ENCODE measurements at regions not wholly inside any gene's neighbourhood (a gene's known extent, or its start where the extent isn't known, plus 50 kb on each side); places are given as distances from the start of the nearest gene placed in this dataset.

DNA sequence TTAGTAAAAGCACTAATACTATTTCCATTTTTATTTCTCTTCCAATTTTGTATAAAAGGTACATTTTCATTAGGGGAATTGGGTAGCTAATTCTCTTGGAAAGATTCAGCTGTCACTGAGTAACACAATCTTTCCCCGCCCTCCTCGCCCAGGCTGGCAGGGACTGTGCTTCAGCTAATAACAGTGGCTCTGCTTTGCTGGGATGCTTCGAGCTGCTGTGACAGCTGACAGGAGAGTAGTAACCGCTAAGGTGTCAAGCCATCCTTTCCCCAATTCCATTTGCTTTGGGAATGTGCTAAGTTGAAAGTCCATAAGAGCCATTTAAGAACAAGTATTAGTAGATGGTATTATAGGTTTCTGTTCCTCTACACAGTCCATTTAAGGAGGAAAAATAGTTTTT lies 106.7 kb upstream of the NRIP1 start:
- Histone ChIP-seq H3K9me3 (ENCODE audit: low read depth, low read length) (no peaks in the 10 kb centered on the region), H3K27me3 (ENCODE audit: insufficient read depth, low read length) (no peaks in the 10 kb centered on the region), H3K4me1 (ENCODE audit: insufficient read depth, low read length) (no peaks in the 10 kb centered on the region), H3K4me3 (ENCODE audit: low read length) (no peak overlapping the region)

- Histone ChIP-seq H3K4me1 (ENCODE audit: insufficient read depth, low read length) (no peaks in the 10 kb centered on the region), H3K27me3 (ENCODE audit: insufficient read depth, low read length) (no peaks in the 10 kb centered on the region), H3K9me3 (ENCODE audit: low read depth, low read length) (no peaks in the 10 kb centered on the region), H3K4me3 (ENCODE audit: low read length) (no peak overlapping the region)
Measured at GRCh38 chr21:15172963-15173362, 108.2 kb upstream of the NRIP1 start.

- H3K27me3 ChIP-seq (ENCODE audit: insufficient read depth, low read length) = no peaks in the 10 kb centered on the region
- H3K9me3 ChIP-seq (ENCODE audit: low read depth, low read length) = no peaks in the 10 kb centered on the region
Measured at GRCh38 chr21:15174923-15175322, 110.1 kb upstream of the NRIP1 start.

GRCh38 chr21:15182731-15183130 lies 117.9 kb upstream of the NRIP1 start:
- Histone ChIP-seq H3K4me1 (ENCODE audit: insufficient read depth, low read length) (no peaks in the 10 kb centered on the region), H3K27me3 (ENCODE audit: insufficient read depth, low read length) (no peaks in the 10 kb centered on the region), H3K4me3 (ENCODE audit: low read length) (no peak overlapping the region), H3K9me3 (ENCODE audit: low read depth, low read length) (no peaks in the 10 kb centered on the region)

More at GRCh38 chr21:15174923-15175322, 110.1 kb upstream of the NRIP1 start:
- Histone ChIP-seq H3K4me3 (ENCODE audit: low read length) (no peak overlapping the region), H3K4me1 (ENCODE audit: insufficient read depth, low read length) (no peaks in the 10 kb centered on the region)

GRCh38 chr21:15183813-15184257 lies 119.0 kb upstream of the NRIP1 start:
- no peaks in the 10 kb centered on the region for H3K27me3 ChIP-seq (ENCODE audit: insufficient read depth, low read length)
- no peak overlapping the region for H3K4me3 ChIP-seq (ENCODE audit: low read length)
- H3K4me1 ChIP-seq (ENCODE audit: insufficient read depth, low read length) = no peaks in the 10 kb centered on the region
- H3K9me3 ChIP-seq (ENCODE audit: low read depth, low read length) = no peaks in the 10 kb centered on the region

DNA sequence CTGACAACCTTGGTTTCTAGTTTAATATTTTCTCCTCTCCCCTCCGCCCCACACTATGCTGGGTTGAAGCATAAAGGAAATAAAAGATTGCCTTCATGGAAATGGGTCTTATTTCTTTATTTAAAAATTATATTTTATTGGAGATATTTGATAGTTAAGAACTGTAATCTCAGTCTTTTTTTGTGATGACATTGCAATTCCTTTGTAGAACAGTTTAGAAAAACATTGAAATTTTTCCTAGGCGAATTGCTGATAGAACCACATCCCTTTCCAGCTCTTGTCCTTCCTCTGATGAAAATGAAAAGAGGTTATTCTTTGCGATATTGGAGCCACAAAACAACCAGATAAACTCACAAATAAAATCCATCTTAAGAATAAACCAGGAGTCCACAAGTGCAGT lies 125.6 kb upstream of the NRIP1 start:
- H3K4me1 ChIP-seq (ENCODE audit: insufficient read depth, low read length) = no peaks in the 10 kb centered on the region
- no peak overlapping the region for H3K4me3 ChIP-seq (ENCODE audit: low read length)
- no peaks in the 10 kb centered on the region for H3K27me3 ChIP-seq (ENCODE audit: insufficient read depth, low read length)
- H3K9me3 ChIP-seq (ENCODE audit: low read depth, low read length) = no peaks in the 10 kb centered on the region

DNA sequence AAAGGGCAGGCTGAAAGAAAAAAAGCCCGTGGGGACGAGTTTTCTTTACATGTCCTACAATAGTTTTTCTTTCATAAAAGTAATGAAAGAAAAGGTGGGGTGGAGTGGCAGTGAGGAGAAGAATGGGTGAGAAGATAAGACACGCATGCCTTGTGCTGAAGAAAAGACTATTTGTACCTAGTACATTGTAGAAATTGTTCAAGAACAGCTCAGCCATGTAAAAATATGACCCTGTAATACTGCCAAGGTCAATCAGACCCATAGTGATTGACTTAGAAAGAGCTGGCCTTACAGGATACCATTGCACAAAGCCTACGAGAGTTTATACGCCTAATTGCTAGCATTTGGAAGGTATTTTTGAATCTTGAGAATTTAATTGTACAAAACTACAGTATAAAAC lies 126.0 kb upstream of the NRIP1 start:
- H3K27me3 ChIP-seq (ENCODE audit: insufficient read depth, low read length) = no peaks in the 10 kb centered on the region
- H3K9me3 ChIP-seq (ENCODE audit: low read depth, low read length) = no peaks in the 10 kb centered on the region
- no peaks in the 10 kb centered on the region for H3K4me1 ChIP-seq (ENCODE audit: insufficient read depth, low read length)
- H3K4me3 ChIP-seq (ENCODE audit: low read length) = no peak overlapping the region

- no peak overlapping the region for H3K4me3 ChIP-seq (ENCODE audit: low read length)
Measured at GRCh38 chr21:15191342-15191741, 126.5 kb upstream of the NRIP1 start.

DNA sequence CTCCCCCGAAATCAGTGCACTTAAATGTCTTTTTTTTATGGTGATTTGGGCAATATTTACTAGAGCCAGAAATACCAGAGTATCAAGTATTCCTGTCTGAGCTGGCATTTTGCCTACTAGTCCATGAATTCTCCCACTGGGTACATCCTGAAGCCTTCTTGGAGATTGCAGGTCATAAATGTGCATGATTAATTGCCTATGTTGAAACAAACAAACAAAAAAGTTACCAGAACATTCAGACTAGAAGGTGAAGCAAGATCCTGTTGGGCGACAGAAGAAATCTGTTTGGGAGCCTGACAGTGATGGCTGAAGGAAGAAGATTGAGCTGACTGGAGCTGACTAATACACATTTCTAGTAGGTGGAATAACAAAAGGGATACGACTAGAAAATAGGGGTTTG lies 127.4 kb upstream of the NRIP1 start:
- no peak overlapping the region for H3K4me3 ChIP-seq (ENCODE audit: low read length)
- no peaks in the 10 kb centered on the region for H3K4me1 ChIP-seq (ENCODE audit: insufficient read depth, low read length)
- no peaks in the 10 kb centered on the region for H3K27me3 ChIP-seq (ENCODE audit: insufficient read depth, low read length)
- H3K9me3 ChIP-seq (ENCODE audit: low read depth, low read length) = no peaks in the 10 kb centered on the region

More at GRCh38 chr21:15191342-15191741, 126.5 kb upstream of the NRIP1 start:
- no peaks in the 10 kb centered on the region for H3K27me3 ChIP-seq (ENCODE audit: insufficient read depth, low read length)
- no peaks in the 10 kb centered on the region for H3K9me3 ChIP-seq (ENCODE audit: low read depth, low read length)
- no peaks in the 10 kb centered on the region for H3K4me1 ChIP-seq (ENCODE audit: insufficient read depth, low read length)

DNA sequence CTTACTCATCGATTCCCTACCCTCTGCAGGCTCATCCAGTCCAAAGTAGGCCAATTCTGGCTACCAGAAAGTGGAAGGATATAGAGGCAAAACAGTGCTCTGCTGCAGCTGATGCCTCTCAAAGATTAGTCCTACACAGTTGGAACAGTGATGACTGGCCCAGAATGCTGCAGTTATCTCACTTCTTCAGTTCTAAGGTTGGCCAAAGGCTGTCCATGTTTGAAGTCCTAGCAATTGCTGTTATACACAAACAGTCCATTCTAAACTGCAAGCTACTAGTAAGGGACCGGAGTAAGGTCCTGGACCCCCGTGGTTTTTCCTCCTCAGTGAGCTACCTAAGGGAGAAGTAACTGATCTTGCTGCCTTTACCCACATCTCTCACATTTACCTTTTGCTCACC lies 129.1 kb upstream of the NRIP1 start:
- Histone ChIP-seq H3K9me3 (ENCODE audit: low read depth, low read length) (no peaks in the 10 kb centered on the region), H3K27me3 (ENCODE audit: insufficient read depth, low read length) (no peaks in the 10 kb centered on the region), H3K4me1 (ENCODE audit: insufficient read depth, low read length) (no peaks in the 10 kb centered on the region), H3K4me3 (ENCODE audit: low read length) (no peak overlapping the region)

DNA sequence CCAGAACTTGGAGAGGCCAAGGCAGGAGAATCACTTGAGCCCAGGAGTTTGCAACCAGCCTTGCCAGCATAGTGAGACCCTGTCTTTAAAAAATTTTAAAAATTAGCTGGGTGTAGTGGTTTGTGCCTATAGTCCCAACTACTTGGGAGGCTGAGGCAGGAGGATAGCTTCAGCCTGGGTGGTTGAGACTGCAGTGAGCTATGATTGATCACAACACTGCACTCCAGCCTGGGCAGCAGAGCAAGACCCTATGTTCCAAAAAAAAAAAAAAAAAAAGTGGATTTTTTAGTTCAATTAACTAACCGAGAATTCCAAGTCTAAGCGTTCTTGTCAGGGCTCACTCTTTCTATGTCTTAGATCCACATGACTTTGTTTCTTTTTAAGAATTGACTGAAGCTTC lies 130.3 kb upstream of the NRIP1 start:
- no peaks in the 10 kb centered on the region for H3K27me3 ChIP-seq (ENCODE audit: insufficient read depth, low read length)
- no peaks in the 10 kb centered on the region for H3K9me3 ChIP-seq (ENCODE audit: low read depth, low read length)
- H3K4me1 ChIP-seq (ENCODE audit: insufficient read depth, low read length) = no peaks in the 10 kb centered on the region
- no peak overlapping the region for H3K4me3 ChIP-seq (ENCODE audit: low read length)

DNA sequence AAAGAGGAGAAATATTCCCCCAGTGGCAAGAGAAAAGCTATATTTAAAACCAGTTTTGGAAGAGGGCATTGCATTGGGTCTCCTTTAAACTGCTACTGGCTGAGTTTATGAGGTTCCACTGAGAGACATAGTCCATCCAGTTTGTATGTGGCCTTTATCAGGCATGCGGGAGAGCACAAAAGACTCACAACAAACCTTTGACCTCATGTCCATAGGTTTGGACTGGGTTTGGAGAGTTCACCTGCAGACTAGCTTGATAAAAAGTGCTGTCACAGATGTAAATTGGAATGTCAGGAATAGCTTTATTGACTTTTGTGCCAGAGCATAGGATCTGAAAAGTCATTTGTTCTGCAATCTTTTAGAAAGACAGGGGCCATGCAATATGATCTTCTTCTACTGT lies 131.0 kb upstream of the NRIP1 start:
- Histone ChIP-seq H3K9me3 (ENCODE audit: low read depth, low read length) (no peaks in the 10 kb centered on the region), H3K27me3 (ENCODE audit: insufficient read depth, low read length) (no peaks in the 10 kb centered on the region), H3K4me3 (ENCODE audit: low read length) (no peak overlapping the region), H3K4me1 (ENCODE audit: insufficient read depth, low read length) (no peaks in the 10 kb centered on the region)

- Histone ChIP-seq H3K27me3 (ENCODE audit: insufficient read depth, low read length) (no peaks in the 10 kb centered on the region), H3K4me3 (ENCODE audit: low read length) (no peak overlapping the region), H3K4me1 (ENCODE audit: insufficient read depth, low read length) (no peaks in the 10 kb centered on the region), H3K9me3 (ENCODE audit: low read depth, low read length) (no peaks in the 10 kb centered on the region)
Measured at GRCh38 chr21:15197696-15198095, 132.9 kb upstream of the NRIP1 start.

- Histone ChIP-seq H3K9me3 (ENCODE audit: low read depth, low read length) (no peaks in the 10 kb centered on the region), H3K27me3 (ENCODE audit: insufficient read depth, low read length) (no peaks in the 10 kb centered on the region), H3K4me3 (ENCODE audit: low read length) (no peak overlapping the region), H3K4me1 (ENCODE audit: insufficient read depth, low read length) (peaks cover 4% of the 10 kb centered on the region)
Measured at GRCh38 chr21:15199414-15200383, 134.9 kb upstream of the NRIP1 start.

- no peaks in the 10 kb centered on the region for H3K27me3 ChIP-seq (ENCODE audit: insufficient read depth, low read length)
- H3K4me3 ChIP-seq (ENCODE audit: low read length) = no peak overlapping the region
- H3K9me3 ChIP-seq (ENCODE audit: low read depth, low read length) = no peaks in the 10 kb centered on the region
- peaks cover 34% of the 10 kb centered on the region for H3K4me1 ChIP-seq (ENCODE audit: insufficient read depth, low read length)
Measured at GRCh38 chr21:15203740-15204139, 138.9 kb upstream of the NRIP1 start.
